HG02763 (cell line): ENCODE measurements at regions not wholly inside any gene's neighbourhood (a gene's known extent, or its start where the extent isn't known, plus 50 kb on each side); places are given as distances from the start of the nearest gene placed in this dataset.
"Not testable (repeated sequence)": the region's sequence is repeated elsewhere in the genome, so short reads cannot be mapped to it uniquely, and the experiment has no call there.

Source experiments
- ATAC-seq: cut with Tn5 transposase; IDR thresholded peaks from one replicate; pipeline ENCODE4 v1.9.1; 2021; ENCODE audit warnings: mild to moderate bottlenecking, moderate library complexity; ENCODE audit not compliant: unreplicated experiment

GRCh38 chr15:99826157-99826780 lies 93.0 kb upstream of the LYSMD4 start:
- no peak for ATAC-seq

- ATAC-seq: no peak
These were observed 90.1 kb upstream of the LYSMD4 start for GRCh38 chr15:99823346-99823745.

GRCh38 chr15:99819981-99820718 lies 86.9 kb upstream of the LYSMD4 start:
- no peak for ATAC-seq

GRCh38 chr15:99818872-99819271 lies 85.6 kb upstream of the LYSMD4 start:
- ATAC-seq: no peak

GRCh38 chr15:99816862-99817261 lies 83.6 kb upstream of the LYSMD4 start:
- not testable (repeated sequence) for ATAC-seq

GRCh38 chr15:99810663-99811062 lies 77.4 kb upstream of the LYSMD4 start:
- not testable (repeated sequence) for ATAC-seq

- not testable (repeated sequence) for ATAC-seq
These were observed 66.6 kb upstream of the LYSMD4 start for GRCh38 chr15:99799854-99800250.

GRCh38 chr15:99799182-99799853 lies 66.1 kb upstream of the LYSMD4 start:
- not testable (repeated sequence) for ATAC-seq

- not testable (repeated sequence) for ATAC-seq
These were observed 64.0 kb upstream of the LYSMD4 start for GRCh38 chr15:99796940-99797870.

GRCh38 chr15:99791881-99792807 lies 58.9 kb upstream of the LYSMD4 start:
- not testable (repeated sequence) for ATAC-seq

GRCh38 chr15:99790751-99791150 lies 57.5 kb upstream of the LYSMD4 start:
- ATAC-seq: not testable (repeated sequence)

- ATAC-seq: no peak
These were observed 54.9 kb upstream of the LYSMD4 start for GRCh38 chr15:99788156-99788555.

GRCh38 chr15:99784800-99785199 lies 51.6 kb upstream of the LYSMD4 start:
- ATAC-seq: not testable (repeated sequence)

GRCh38 chr15:99783918-99784619 lies 50.8 kb upstream of the LYSMD4 start:
- not testable (repeated sequence) for ATAC-seq
